ENCODE measurements at regions not wholly inside any gene's neighbourhood (a gene's known extent, or its start where the extent isn't known, plus 50 kb on each side); places are given as distances from the start of the nearest gene placed in this dataset.

- TF ChIP-seq POLR2A (IDR thresholded peaks at IDR 0.05; ENCODE audit: low read depth) (no peak), CTCF (IDR thresholded peaks at IDR 0.05) (no peak)
- intact Hi-C loops (cut with DNase I), result no loop called here
Measured at GRCh38 chr6:125512621-125513020, 210.9 kb upstream of the HDDC2 start.

GRCh38 chr6:125513978-125514377 is 212.2 kb upstream of the HDDC2 start:
- DNase-seq (ENCODE audit: extremely low spot score), result no peak
- Histone ChIP-seq H3K36me3 (no peaks in the 10 kb centered on the region), H3K9me3 (no peaks in the 10 kb centered on the region), H3K27ac (replicated peaks in 1 of 4) (no peak overlapping the region), H3K27me3 (no peaks in the 10 kb centered on the region), H3K4me1 (no peaks in the 10 kb centered on the region), H3K4me3 (no peak overlapping the region)
- intact Hi-C loops (cut with DNase I), result no loop called here
- TF ChIP-seq CTCF (IDR thresholded peaks at IDR 0.05) (no peak), EP300 (IDR thresholded peaks at IDR 0.05) (no peak), POLR2A (IDR thresholded peaks at IDR 0.05; ENCODE audit: low read depth) (no peak), POLR2AphosphoS5 (IDR thresholded peaks at IDR 0.05) (no peak)

More at GRCh38 chr6:125512621-125513020, 210.9 kb upstream of the HDDC2 start:
- Histone ChIP-seq H3K36me3 (no peaks in the 10 kb centered on the region), H3K4me3 (no peak overlapping the region), H3K9me3 (no peaks in the 10 kb centered on the region), H3K27me3 (no peaks in the 10 kb centered on the region), H3K4me1 (no peaks in the 10 kb centered on the region), H3K27ac (replicated peaks in 1 of 4) (no peak overlapping the region)
- 80% methylated on average over 2 of the region's 2 CpGs for WGBS
- DNase-seq (ENCODE audit: extremely low spot score), result no peak

GRCh38 chr6:125516644-125517043 is 214.9 kb upstream of the HDDC2 start:
- intact Hi-C loops (cut with DNase I), result no loop called here
- H3K4me1 ChIP-seq, result no peaks in the 10 kb centered on the region
- 85% methylated on average over 3 of the region's 3 CpGs for WGBS
- TF ChIP-seq CTCF (IDR thresholded peaks at IDR 0.05) (no peak), EP300 (IDR thresholded peaks at IDR 0.05) (no peak), POLR2AphosphoS5 (IDR thresholded peaks at IDR 0.05) (no peak), POLR2A (IDR thresholded peaks at IDR 0.05; ENCODE audit: low read depth) (no peak)
- no peak for DNase-seq (ENCODE audit: extremely low spot score)
- no peaks in the 10 kb centered on the region for H3K36me3 ChIP-seq
- no peaks in the 10 kb centered on the region for H3K9me3 ChIP-seq
- no peaks in the 10 kb centered on the region for H3K27me3 ChIP-seq
- no peak overlapping the region for H3K4me3 ChIP-seq
- no peak overlapping the region for H3K27ac ChIP-seq (replicated peaks in 1 of 4)

GRCh38 chr6:125519367-125519766 is 217.6 kb upstream of the HDDC2 start:
- H3K27ac ChIP-seq (replicated peaks in 1 of 4), result no peak overlapping the region
- no peak overlapping the region for H3K4me3 ChIP-seq
- H3K9me3 ChIP-seq, result no peaks in the 10 kb centered on the region
- no peaks in the 10 kb centered on the region for H3K27me3 ChIP-seq
- no peak for TF ChIP-seq POLR2A (IDR thresholded peaks at IDR 0.05; ENCODE audit: low read depth)
- no peak for TF ChIP-seq POLR2AphosphoS5 (IDR thresholded peaks at IDR 0.05)
- no peak for TF ChIP-seq EP300 (IDR thresholded peaks at IDR 0.05)
- no peak for TF ChIP-seq CTCF (IDR thresholded peaks at IDR 0.05)
- H3K36me3 ChIP-seq, result no peaks in the 10 kb centered on the region
- H3K4me1 ChIP-seq, result no peaks in the 10 kb centered on the region
- DNase-seq (ENCODE audit: extremely low spot score), result no peak
- intact Hi-C loops (cut with DNase I), result no loop called here

GRCh38 chr6:125524356-125524755 is 222.6 kb upstream of the HDDC2 start:
- Histone ChIP-seq H3K9me3 (no peaks in the 10 kb centered on the region), H3K27ac (replicated peaks in 1 of 4) (no peak overlapping the region), H3K4me3 (no peak overlapping the region), H3K27me3 (peaks cover 0 to 10% (median 0%) of the 10 kb centered on the region in 4 donors), H3K4me1 (no peaks in the 10 kb centered on the region), H3K36me3 (no peaks in the 10 kb centered on the region)
- WGBS, result 35% methylated on average over 2 of the region's 2 CpGs
- intact Hi-C loops (cut with DNase I), result no loop called here
- DNase-seq (ENCODE audit: extremely low spot score), result no peak
- TF ChIP-seq EP300 (IDR thresholded peaks at IDR 0.05) (no peak), CTCF (IDR thresholded peaks at IDR 0.05) (no peak), POLR2A (IDR thresholded peaks at IDR 0.05; ENCODE audit: low read depth) (no peak), POLR2AphosphoS5 (IDR thresholded peaks at IDR 0.05) (no peak)
